SIG-M5 treated with dmso at 0.1 percent for 504 hours (cell line): ENCODE measurements at regions not wholly inside any gene's neighbourhood (a gene's known extent, or its start where the extent isn't known, plus 50 kb on each side); places are given as distances from the start of the nearest gene placed in this dataset.
A peak's percentile ranks its signal among the peaks of the same experiment; 100 is the strongest.

Source experiments
- DNase-seq: peaks from one replicate; lab custom pipeline; 2025; ENCODE audit not compliant: unreplicated experiment; lab: John Stamatoyannopoulos, UW

DNA sequence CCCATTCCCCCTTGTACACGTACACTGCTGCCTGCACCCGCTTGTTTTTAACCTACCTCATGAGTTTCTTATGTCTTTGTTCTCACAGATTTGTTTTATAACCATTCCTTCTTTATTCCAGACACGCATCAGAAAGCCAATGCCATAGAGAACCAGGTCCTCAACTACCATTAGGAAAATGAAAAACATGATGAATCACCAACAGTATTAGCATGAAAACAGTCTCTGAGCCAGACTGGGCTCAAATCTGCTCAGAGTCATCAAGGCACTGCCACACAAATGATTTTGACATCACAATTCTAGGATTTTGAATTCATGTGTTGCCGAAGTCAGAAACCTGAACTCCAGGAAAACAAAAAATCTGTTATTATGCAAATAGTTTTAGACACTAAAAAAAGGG, 394.1 kb upstream of the GRIA1 start:
- DNase-seq, result no peak

DNA sequence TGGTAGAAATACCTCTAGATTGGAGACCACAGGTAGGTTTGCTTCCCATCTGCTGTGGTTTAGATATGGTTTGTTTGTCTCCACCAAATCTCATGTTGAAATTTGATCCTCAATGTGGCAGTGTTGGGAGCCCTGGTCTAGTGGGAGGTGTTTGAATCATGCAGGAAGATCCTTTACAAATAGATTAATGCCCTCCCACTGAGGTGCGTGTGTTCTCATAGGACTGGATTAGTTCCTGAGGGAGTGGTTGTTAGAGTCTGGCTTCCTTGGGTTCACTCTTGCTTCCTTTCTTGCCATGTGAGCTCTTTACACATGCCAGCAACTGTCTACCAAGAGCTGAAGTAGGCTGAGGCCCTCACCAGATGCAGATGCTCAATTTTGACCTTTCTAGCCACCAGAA, 391.1 kb upstream of the GRIA1 start:
- DNase-seq, result no peak

DNA sequence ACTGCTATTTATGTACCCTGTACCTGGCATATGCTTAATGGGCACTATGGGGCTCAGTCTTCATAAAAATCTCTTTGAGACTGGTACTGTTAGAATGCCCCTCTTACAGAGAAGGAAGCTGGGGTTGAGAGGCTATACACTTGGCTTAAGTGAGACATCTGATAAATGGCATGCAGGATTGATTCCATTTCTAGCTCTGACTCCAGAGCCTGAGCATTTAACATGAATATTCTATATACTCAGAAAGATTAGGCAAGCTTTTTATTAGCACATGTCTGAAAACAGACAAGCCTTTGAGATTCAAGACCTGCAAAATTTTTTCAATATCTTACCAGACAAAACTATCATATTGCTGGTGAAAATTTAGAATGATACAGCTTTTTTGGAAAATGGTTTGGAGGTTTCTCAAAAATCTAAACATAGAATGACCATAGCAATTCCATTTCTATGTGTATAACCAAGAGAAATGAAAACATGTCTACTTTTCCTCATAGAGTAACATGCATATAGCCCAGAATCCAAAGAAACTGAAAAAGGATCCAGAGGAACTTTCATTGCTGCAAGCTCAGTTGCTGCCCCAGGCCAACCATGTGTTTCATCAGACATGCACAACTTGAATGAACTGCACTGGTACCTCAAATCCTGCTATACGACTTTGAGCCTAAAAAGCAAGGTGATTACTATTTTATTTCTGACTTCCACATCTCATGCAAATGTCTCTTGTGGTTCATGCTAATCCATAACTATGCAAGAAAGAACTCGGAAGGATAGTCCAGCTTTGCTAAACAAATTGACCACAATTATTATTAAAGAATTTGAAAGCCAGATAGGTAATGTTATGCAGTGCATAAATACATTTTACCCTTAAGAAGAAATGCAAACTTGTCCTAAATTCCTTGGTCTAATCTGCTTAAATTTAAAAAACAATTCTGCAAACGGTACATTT, 389.0 kb upstream of the GRIA1 start:
- DNase-seq, result no peak

DNA sequence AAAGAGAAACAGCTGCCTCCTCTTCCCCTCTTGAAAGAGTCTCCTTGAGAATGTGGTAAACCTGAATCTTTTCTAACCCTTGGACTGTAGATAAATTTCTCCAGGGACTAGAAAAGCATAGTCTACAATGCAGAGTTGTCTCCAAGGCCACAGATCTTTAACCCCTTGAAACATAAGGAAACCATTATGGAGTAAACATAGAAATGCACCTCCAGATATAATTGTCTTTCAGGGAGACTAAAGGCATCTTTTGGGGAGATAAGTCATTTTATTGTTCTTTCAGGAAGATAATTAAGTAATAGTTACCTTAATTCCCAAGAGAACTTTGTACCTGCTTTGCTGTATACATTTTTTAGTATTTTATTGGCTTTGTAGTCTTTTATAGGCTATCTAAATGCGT, 373.6 kb upstream of the GRIA1 start:
- no peak for DNase-seq

DNA sequence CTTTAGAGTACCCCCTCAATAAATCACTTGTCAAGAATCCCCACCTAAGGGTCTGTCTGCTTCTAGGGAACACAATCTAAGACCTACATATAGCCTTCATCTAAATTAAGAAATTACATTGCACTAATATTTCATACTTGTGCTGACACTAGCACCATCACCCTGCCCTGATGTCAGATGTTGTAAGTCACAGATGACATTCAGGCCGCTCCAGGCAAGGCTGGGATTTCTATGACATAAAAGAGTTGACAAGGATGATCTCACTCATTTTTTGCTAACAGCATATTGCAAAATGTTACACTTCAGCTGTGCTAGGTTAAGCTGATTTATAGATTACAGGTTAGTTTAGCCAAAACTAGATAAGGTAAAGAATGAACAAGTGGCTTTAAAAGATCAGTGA, 372.5 kb upstream of the GRIA1 start:
- no peak for DNase-seq

DNA sequence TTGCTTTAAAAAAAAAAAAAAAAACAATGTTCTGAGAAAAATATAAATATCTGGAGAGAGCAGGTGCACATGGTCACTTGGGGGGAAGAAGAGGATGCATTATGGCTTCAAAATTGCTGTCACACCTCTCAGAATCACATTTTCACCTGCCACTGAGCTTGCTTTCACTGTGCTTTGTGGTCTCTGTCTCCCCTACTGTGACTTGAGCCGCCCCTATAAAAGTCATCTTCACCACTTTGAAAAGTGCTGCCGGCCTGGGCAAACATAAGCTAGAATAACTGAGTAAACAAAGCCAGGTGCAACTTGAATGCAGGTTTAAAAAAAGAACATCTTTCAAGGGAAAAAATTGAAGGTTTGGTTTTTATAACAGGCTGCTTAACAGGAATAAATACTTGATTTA, 368.1 kb upstream of the GRIA1 start:
- DNase-seq, result no peak

DNA sequence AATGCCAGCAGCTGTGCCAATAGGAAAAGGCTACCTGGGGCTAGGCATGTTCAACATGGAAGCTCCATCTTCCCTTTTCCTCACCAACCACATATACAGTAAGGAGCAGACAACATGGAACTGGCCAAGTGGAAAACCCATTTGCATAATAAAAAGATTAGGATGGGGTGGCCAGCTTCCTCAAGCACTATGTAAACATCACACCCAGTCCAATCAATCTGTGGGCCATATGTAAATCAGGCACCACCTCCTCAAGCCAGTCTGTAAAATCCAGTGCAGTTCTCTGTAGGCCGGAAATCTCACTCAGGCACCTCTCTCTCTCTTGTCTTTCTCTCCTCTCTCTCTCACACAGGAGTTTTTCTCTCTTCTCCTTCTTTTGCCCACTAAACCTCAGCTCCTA, 360.2 kb upstream of the GRIA1 start:
- no peak for DNase-seq

DNA sequence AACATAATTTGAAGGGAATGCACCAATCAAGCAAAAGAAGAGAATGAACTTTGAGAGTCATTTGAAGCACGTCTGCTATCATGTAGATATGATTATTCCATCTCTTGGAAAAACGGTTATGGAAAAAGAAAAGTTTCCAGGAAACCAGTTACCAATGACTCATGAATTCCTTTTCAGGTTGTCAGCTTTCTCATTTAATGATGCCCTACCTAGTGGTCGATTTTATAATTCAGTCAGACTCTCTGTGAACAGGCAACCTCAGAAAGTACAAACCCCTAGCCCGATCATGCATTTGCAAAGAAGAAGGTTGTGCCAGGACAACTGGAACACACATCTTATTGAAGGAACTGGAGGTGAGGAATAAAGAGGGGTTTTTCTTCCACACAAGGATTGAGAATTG, 355.1 kb upstream of the GRIA1 start:
- DNase-seq, result no peak

DNA sequence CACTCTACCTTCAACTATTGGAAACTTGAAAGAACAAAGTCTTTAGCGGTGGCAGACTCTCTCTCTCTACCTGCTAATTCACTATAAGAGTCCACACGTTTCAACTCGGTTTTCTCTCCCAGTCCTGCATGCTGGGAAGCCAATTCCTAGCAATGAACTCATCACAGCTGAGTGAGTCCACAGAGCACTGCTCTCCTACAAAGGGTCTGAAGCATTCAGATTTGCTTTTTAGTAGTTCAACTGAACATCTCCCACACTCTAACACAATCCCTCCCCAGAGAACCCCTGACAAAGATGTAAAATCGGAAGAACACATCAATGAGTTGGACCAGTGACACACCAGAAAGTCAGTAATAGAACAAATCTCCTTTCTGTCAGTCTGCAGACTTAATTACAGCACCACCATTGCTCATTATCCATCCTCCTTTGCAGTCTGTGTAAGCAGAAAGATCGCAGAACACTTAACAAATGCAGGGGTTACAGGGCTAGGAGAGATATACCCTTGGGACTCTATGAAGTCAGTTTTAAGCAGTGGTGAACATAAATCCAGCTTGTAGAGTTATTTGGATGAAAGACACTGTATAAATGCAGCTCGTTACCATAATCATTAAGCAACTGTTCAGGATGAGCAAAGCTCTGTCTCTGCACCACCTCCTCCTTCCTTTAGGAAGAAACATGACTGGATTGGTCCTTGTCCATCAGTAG, 353.4 kb upstream of the GRIA1 start:
- DNase-seq, result no peak

DNA sequence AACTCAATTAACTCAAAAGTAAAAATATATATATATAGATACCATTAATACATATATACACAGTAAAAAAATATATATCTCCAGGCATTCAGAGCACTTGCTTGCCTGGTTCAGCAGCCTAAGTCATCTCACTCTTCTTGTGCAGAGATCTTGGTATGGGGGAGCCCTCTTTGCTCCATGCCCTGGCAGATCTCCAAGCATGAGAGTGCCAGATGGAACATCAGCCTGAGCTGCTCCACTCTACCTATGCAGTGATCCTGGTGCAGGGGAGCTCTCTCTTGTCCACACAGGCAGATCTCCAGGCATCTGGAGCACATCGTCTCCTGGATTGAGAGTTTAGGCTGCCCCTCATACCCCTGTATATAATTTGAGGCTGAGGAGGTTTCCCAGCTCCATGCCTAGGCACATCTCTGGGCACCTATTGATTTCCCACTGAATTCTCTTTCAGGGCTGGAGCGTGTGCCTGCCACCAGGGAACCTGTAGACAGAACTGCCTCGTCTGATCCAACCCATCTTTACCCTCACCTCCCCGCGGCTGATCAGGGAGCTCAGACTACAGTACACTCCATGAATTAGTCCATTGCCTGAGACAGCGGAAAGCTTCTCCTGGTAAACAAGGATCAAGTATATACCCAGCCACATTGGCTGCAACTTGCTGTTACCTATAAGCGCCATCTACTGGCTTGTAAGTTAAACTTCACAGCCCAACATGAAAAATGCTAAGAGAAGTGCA, 342.4 kb upstream of the GRIA1 start:
- peak; percentile 51 for DNase-seq

DNA sequence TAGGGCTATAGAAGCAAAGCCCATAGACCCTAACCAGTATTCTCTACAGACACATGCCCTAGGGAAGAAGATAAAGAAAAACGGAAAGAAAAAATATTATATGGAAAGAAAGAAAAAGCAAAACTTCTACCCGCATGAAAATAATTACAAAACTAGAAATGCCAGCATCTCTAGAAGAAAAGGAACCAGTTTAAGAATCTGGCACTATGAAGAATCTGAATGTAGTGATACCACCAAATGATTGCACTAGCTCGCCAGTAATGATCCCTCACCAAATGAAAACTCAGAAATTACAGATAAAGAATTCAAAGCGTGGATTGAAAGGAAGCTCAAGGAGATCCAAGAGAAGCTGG, 341.9 kb upstream of the GRIA1 start:
- DNase-seq, result no peak

DNA sequence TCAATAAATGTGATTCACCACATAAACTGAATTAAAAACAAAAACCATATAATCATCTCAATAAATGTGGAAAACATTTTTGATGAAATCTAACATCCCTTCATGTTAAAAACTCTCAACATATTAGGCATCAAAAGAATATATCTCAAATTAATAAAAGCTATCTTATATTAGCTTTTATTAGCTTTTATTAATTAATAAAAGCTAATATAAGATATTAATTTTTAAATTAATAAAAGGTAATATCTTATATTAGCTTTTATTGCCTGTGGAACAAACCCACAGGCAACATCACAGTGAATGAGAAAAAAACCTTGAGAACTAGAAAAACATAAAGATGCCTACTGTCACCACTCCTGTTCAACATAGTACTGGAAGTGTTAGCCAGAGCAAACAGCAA, 338.9 kb upstream of the GRIA1 start:
- DNase-seq, result no peak

DNA sequence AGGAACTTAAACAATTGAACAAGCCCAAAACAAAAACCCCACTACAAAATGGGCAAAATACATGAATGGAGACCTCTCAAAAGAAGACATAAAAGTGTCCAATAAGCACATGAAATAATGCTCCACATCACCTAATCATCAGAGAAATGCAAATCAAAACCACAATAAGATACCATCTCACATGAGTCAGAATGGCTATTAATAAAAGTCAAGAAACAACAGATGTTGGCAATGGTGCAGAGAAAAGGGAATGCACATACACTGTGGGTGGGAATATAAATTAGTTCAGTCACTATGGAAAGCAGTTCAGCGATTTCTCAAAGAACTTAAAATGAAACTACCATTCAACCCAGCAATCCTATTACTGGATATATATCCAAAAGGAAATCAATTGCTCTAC, 337.4 kb upstream of the GRIA1 start:
- no peak for DNase-seq

DNA sequence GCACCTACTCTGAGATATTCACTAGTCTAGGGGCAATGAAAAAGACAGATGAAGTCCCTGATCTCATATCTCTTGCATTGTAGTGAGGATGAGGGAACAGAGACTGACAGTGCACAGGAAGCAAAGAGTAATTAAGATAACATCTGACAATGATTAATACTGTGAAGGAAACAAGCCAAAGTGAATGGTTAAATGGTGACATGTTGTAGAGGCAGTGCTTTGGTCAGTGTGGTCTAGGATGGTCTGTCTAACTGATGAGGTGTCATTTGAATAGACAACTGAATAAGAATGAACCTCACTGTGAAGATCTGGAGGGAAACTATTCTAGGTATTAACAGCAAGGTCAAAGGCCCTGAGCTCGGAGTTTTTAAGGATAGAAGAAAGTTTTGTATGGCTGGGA, 333.3 kb upstream of the GRIA1 start:
- no peak for DNase-seq

DNA sequence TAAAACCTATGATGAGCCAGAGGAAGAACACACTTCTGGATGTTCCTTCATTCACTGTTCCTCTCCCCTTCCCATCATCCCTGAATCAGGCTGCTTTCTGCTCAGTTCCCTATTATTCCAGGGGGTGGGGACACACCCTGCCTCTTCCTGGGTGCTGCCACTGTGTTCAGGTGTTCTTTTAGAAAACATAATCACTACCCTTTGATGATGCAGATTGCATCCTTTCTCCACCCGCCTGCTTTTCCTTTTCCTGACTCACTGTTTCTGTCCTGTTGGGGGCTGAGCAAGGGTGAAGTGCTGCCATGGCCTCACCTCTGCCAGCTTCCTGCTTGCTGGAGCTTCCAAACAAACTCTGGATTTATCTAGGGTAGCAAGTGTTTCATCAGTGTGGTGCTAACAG, 331.9 kb upstream of the GRIA1 start:
- DNase-seq, result no peak

DNA sequence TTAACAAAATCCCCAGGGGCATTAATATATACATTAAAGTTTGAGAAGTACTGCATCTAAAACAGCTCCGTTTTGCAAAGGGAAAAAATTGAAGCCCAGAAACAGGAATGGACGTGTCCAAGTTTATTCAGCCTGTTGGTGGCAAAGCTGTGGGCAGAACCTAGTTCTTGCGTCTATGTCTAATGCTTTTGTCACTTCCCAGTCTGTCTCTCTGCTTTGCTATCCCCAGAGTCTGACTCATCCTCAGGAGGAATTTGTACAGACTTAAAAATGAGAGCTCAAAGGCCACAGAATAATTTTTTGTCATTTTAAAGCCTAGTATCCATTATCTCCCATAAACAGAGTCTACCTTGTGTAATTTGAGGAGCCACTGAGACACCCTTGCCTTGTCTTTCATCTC, 330.9 kb upstream of the GRIA1 start:
- no peak for DNase-seq

DNA sequence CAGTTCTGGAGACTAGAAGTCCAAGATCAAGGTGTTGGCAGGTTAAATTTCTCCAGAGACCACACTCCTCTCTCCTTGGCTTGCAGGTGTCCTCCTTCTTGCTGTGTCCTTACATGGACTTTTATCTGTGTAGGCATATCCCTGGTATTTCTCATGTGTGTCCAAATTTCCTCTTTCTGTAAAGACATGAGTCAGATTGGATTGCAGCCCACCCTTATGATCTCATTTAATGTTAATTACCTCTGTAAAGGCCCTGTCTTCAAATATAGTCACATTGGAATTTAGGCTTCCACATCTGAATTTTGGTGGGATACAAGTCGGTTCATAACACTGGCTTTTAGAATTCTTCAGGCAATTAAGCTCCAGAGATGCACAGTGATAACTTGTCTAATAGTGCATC, 322.2 kb upstream of the GRIA1 start:
- no peak for DNase-seq

DNA sequence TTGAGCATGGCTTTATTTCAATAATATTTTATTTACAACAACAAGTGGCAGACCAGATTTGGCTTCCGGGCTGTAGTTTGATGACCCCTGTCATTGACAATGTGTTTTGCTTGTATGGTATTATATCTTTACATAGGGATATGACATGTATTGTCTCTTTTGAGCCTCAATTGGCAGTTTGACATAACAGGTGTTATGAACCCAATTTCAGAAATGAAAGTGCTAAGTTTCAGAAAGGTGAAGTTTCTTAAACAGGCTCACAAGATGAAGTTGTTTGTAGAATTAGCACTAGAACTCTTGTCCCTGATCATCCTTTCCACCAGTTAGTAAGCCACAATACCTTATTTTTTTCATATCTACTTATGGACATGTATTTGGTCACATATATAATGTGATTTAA, 303.0 kb upstream of the GRIA1 start:
- DNase-seq, result no peak

DNA sequence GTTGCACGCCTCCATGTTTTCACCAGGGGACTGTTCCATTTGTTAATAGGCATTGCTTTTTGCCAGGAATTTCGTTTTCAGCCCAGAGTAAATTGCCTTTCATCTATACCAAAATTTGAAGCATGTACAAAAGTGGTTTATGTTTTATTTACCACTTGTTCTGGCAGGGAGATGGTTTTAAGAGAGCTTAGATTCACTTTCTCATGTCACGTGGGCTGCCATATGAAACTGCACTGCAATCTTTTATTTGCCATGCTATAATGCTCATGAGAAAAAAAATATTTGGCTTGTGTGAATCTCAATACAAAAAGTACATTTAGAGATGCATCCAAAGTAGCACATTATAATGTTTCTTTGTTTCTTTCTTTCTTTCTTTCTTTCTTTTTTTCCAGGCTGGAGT, 284.1 kb upstream of the GRIA1 start:
- DNase-seq, result no peak

DNA sequence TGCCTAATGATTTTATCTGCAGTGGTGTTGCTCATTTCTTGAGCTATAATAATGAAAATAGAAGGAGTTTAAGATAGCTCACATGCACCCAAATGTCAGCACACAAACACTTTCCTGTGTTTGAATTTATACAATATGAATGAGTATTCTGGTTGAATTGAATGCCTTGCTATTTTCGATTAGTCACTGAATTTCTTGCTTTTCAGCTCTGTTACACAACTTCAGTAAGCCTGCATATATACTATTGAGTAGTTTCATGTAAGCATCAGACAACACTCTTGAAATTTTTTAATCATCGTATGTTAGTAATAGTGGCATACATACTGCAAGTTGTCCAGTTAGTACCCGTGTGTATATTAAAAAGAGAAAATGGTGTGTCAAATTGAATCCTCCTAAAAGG, 281.5 kb upstream of the GRIA1 start:
- DNase-seq, result no peak

DNA sequence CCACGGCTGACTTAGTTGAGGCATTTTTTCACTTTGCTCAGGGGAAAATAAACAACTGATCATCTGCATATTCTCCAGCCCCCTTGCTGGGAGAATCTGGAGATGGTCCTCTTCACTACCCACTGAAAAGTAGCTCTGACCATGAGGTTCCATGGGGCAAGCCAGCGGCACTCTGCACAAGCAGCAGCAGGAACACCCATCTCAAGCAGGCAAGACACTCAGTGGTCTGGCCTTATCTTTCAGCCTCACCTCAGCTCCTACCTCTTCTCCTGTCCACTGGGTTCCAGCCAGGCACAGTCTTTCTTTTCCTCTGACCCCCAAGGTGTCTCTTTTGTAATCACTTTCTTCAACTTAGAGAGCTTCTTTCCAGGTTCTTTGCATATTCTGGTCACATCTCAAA, 280.8 kb upstream of the GRIA1 start:
- no peak for DNase-seq

DNA sequence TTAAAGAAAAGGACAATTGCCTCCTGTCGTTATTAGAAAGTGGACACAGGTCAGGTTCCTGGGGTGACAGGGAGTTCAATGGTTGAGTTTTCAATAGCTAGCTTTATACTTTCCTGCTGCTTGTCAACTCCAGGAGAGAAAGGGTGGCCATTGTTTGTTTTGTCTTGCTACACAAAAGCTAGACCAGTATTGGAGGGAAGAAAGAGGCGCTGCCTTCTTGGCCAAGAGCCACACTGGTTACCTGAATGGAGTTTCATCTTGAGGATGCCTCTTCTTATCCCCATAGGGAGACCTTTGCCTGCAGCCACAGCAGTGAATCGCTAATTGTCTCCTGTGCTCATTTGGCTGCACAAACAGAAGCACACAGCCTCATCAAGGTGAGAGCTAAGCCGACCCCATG, 279.4 kb upstream of the GRIA1 start:
- DNase-seq, result no peak
